Trophoblast cell (in vitro differentiated cells and primary cell): ENCODE measurements at regions not wholly inside any gene's neighbourhood (a gene's known extent, or its start where the extent isn't known, plus 50 kb on each side); places are given as distances from the start of the nearest gene placed in this dataset.

ENCODE experiments used
- DNase-seq, 2 donors: peaks; one replicate each; pipeline ENCODE4 v3.0.0-alpha.2; 2016
- H2AFZ ChIP-seq: 2 replicates; pipeline ENCODE4 v1.6.1; 2013; ENCODE audit warnings: low read length, moderate library complexity, mild to moderate bottlenecking; ENCODE audit not compliant: insufficient read depth, poor library complexity
- H2AK5ac ChIP-seq: 2 replicates; pipeline ENCODE4 v1.6.1; 2013; ENCODE audit warnings: mild to moderate bottlenecking, low read length
- H2BK120ac ChIP-seq: 2 replicates; pipeline ENCODE4 v1.6.1; 2013; ENCODE audit warnings: low read length, mild to moderate bottlenecking, moderate library complexity; ENCODE audit not compliant: insufficient read depth, poor library complexity
- H2BK12ac ChIP-seq: 2 replicates; pipeline ENCODE4 v1.6.1; 2013; ENCODE audit warnings: mild to moderate bottlenecking, low read length, moderate library complexity
- H2BK5ac ChIP-seq: 2 replicates; pipeline ENCODE4 v1.6.1; 2013; ENCODE audit warnings: low read length, low read depth, moderate library complexity, mild to moderate bottlenecking; ENCODE audit not compliant: poor library complexity
- H3K14ac ChIP-seq: 2 replicates; pipeline ENCODE4 v1.6.1; 2013; ENCODE audit warnings: mild to moderate bottlenecking, low read length
- H3K18ac ChIP-seq: 2 replicates; pipeline ENCODE4 v1.6.1; 2013; ENCODE audit warnings: mild to moderate bottlenecking, low read length
- H3K23ac ChIP-seq: 2 replicates; pipeline ENCODE4 v1.6.1; 2013; ENCODE audit warnings: low read length
- H3K27ac ChIP-seq: 2 replicates; pipeline ENCODE4 v1.5.1; 2013; ENCODE audit warnings: low read depth, mild to moderate bottlenecking, inconsistent platforms, low read length, moderate library complexity
- H3K27me3 ChIP-seq: 2 replicates; pipeline ENCODE4 v1.6.1; 2013; ENCODE audit warnings: inconsistent platforms, mild to moderate bottlenecking, low read length, moderate library complexity; ENCODE audit not compliant: insufficient read depth
- H3K36me3 ChIP-seq, 2 experiments: 1 replicate in 1 of 2; 2 replicates in 1 of 2; pipeline ENCODE4 v1.6.1; 2013; ENCODE audit warnings: low read length in 2 of 2, mild to moderate bottlenecking in 2 of 2, moderate library complexity in 1 of 2; ENCODE audit not compliant: insufficient read depth in 2 of 2, control insufficient read depth in 1 of 2
- H3K4ac ChIP-seq: 2 replicates; pipeline ENCODE4 v1.6.1; 2013; ENCODE audit warnings: low read depth, mild to moderate bottlenecking, low read length, moderate library complexity
- H3K4me1 ChIP-seq, 2 experiments: 1 replicate in 1 of 2; 2 replicates in 1 of 2; pipeline ENCODE4 v1.6.1; 2013; ENCODE audit warnings: low read length in 2 of 2, mild to moderate bottlenecking in 2 of 2, moderate library complexity in 1 of 2; ENCODE audit not compliant: insufficient read depth in 2 of 2, control insufficient read depth in 1 of 2
- H3K4me2 ChIP-seq: 2 replicates; pipeline ENCODE4 v1.6.1; 2013; ENCODE audit warnings: inconsistent platforms, mild to moderate bottlenecking, low read length, moderate library complexity
- H3K4me3 ChIP-seq: 2 replicates; pipeline ENCODE4 v1.5.1; 2013; ENCODE audit warnings: mild to moderate bottlenecking, low read depth, low read length, inconsistent platforms
- H3K79me1 ChIP-seq: one replicate; pipeline ENCODE4 v1.6.1; 2013; ENCODE audit warnings: low read length
- H3K79me2 ChIP-seq: 2 replicates; pipeline ENCODE4 v1.6.1; 2013; ENCODE audit warnings: low read length, mild to moderate bottlenecking; ENCODE audit not compliant: control insufficient read depth, insufficient read depth, poor library complexity
- H3K9ac ChIP-seq: 2 replicates; pipeline ENCODE4 v1.6.1; 2013; ENCODE audit warnings: mild to moderate bottlenecking, low read length
- H3K9me3 ChIP-seq: 2 replicates; pipeline ENCODE4 v1.6.1; 2013; ENCODE audit warnings: low read depth, mild to moderate bottlenecking, control low read depth, inconsistent platforms, low read length; ENCODE audit not compliant: insufficient read depth
- H4K12ac ChIP-seq: 2 replicates; pipeline ENCODE4 v1.6.1; 2013; ENCODE audit warnings: low read depth, mild to moderate bottlenecking, low read length, moderate library complexity
- H4K8ac ChIP-seq: 2 replicates; pipeline ENCODE4 v1.6.1; 2013; ENCODE audit warnings: low read depth, mild to moderate bottlenecking, low read length, moderate library complexity
- H4K91ac ChIP-seq: one replicate; pipeline ENCODE4 v1.6.1; 2013; ENCODE audit warnings: low read depth, mild to moderate bottlenecking, low read length, moderate library complexity
- WGBS: extraction: QIAGEN DNeasy Blood & Tissue Kit; methylation state at CpG from one replicate; pipeline ENCODE4 v1.1.7; 2013; ENCODE audit warnings: missing lambda C conversion rate; ENCODE audit not compliant: insufficient read length, insufficient coverage; ENCODE audit errors: extremely low coverage; 5-methylcytosine and 5-hydroxymethylcytosine counted together

- Histone ChIP-seq H3K23ac (no peak overlapping the region), H3K4me3 (no peak overlapping the region), H2BK5ac (no peak overlapping the region), H3K9ac (no peak overlapping the region), H2AFZ (no peak overlapping the region), H3K79me1 (no peaks in the 10 kb centered on the region), H4K91ac (no peak overlapping the region), H3K9me3 (no peaks in the 10 kb centered on the region), H3K27me3 (no peaks in the 10 kb centered on the region), H3K36me3 (no peaks in the 10 kb centered on the region), H3K79me2 (no peaks in the 10 kb centered on the region), H2AK5ac (no peak overlapping the region), H2BK120ac (no peak overlapping the region), H3K18ac (no peak overlapping the region), H3K4me1 (no peaks in the 10 kb centered on the region), H3K4ac (no peak overlapping the region), H3K14ac (no peak overlapping the region), H4K8ac (no peak overlapping the region), H2BK12ac (no peak overlapping the region), H4K12ac (no peak overlapping the region), H3K27ac (no peak overlapping the region), H3K4me2 (no peak overlapping the region)
- WGBS: no CpG with 5 or more reads among the region's 7 CpGs
- DNase-seq: no peak
Observed at GRCh38 chr12:127260999-127261398, 1006.0 kb upstream of the TMEM132C start.

GRCh38 chr12:127262615-127263014 is 1004.4 kb upstream of the TMEM132C start:
- Histone ChIP-seq H2AFZ (no peak overlapping the region), H3K9ac (no peak overlapping the region), H3K27ac (no peak overlapping the region), H3K36me3 (no peaks in the 10 kb centered on the region), H3K9me3 (no peaks in the 10 kb centered on the region), H3K79me2 (no peaks in the 10 kb centered on the region), H3K23ac (no peak overlapping the region), H4K8ac (no peak overlapping the region), H3K4me3 (no peak overlapping the region), H4K91ac (no peak overlapping the region), H2BK120ac (no peak overlapping the region), H3K79me1 (no peaks in the 10 kb centered on the region), H2BK12ac (no peak overlapping the region), H4K12ac (no peak overlapping the region), H2BK5ac (no peak overlapping the region), H3K4ac (no peak overlapping the region), H3K14ac (no peak overlapping the region), H2AK5ac (no peak overlapping the region), H3K4me1 (no peaks in the 10 kb centered on the region), H3K4me2 (no peak overlapping the region), H3K18ac (no peak overlapping the region), H3K27me3 (no peaks in the 10 kb centered on the region)
- WGBS: no CpG with 5 or more reads among the region's 1 CpG
- DNase-seq: no peak

GRCh38 chr12:127263621-127264020 is 1003.3 kb upstream of the TMEM132C start:
- no peak overlapping the region for H3K4ac ChIP-seq
- H2BK120ac ChIP-seq: no peak overlapping the region
- no peak overlapping the region for H3K4me3 ChIP-seq
- H3K9ac ChIP-seq: no peak overlapping the region
- H4K12ac ChIP-seq: no peak overlapping the region
- H2AFZ ChIP-seq: no peak overlapping the region
- no CpG with 5 or more reads among the region's 9 CpGs for WGBS
- H3K27me3 ChIP-seq: no peaks in the 10 kb centered on the region
- no peak overlapping the region for H3K23ac ChIP-seq
- no peak overlapping the region for H3K14ac ChIP-seq
- H2BK5ac ChIP-seq: no peak overlapping the region
- no peaks in the 10 kb centered on the region for H3K79me2 ChIP-seq
- no peak overlapping the region for H3K27ac ChIP-seq
- no peak overlapping the region for H2AK5ac ChIP-seq
- no peak overlapping the region for H3K18ac ChIP-seq
- no peak overlapping the region for H2BK12ac ChIP-seq
- H4K8ac ChIP-seq: no peak overlapping the region
- H3K36me3 ChIP-seq: no peaks in the 10 kb centered on the region
- DNase-seq: no peak
- H4K91ac ChIP-seq: no peak overlapping the region
- H3K4me1 ChIP-seq: no peaks in the 10 kb centered on the region
- H3K79me1 ChIP-seq: no peaks in the 10 kb centered on the region
- H3K4me2 ChIP-seq: no peak overlapping the region
- no peaks in the 10 kb centered on the region for H3K9me3 ChIP-seq

- Histone ChIP-seq H3K9me3 (no peaks in the 10 kb centered on the region), H2BK120ac (no peak overlapping the region), H3K9ac (no peak overlapping the region), H3K27ac (no peak overlapping the region), H4K8ac (no peak overlapping the region), H2BK12ac (no peak overlapping the region), H3K18ac (no peak overlapping the region), H3K79me1 (no peaks in the 10 kb centered on the region), H3K23ac (no peak overlapping the region), H4K91ac (no peak overlapping the region), H3K4me2 (no peak overlapping the region), H2AFZ (no peak overlapping the region), H3K14ac (no peak overlapping the region), H2AK5ac (no peak overlapping the region), H3K27me3 (no peaks in the 10 kb centered on the region), H3K4ac (no peak overlapping the region), H3K36me3 (no peaks in the 10 kb centered on the region), H3K4me1 (no peaks in the 10 kb centered on the region), H4K12ac (no peak overlapping the region), H3K4me3 (no peak overlapping the region), H2BK5ac (no peak overlapping the region), H3K79me2 (no peaks in the 10 kb centered on the region)
- no peak for DNase-seq
- WGBS: no CpG with 5 or more reads among the region's 4 CpGs
Observed at GRCh38 chr12:127267128-127267527, 999.8 kb upstream of the TMEM132C start.
